ENCODE measurements at regions not wholly inside any gene's neighbourhood (a gene's known extent, or its start where the extent isn't known, plus 50 kb on each side); places are given as distances from the start of the nearest gene placed in this dataset.

DNA sequence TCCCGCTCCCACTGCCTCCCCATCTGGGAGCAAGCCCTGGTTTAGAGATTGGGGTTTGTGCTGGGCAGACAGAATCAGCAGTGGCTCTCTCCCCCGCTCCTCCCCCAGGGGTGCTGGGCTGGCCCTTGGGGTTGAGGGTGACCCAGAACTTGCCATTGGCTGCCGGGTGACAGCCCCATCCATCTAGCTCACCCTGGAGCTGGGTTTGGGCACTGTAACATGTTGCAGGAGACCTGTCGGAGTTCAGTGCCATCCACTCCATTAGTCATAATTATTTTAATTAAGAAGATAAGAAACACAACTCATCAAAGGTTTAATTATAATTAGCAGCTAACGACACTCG is 111.4 kb upstream of the OTOS start:
- WGBS (ENCODE audit: insufficient coverage): 81% methylated on average over 4 of the region's 6 CpGs
- H3K9me3 Mint-ChIP-seq: no peaks in the 10 kb centered on the region
- TF ChIP-seq, protein P1, sequence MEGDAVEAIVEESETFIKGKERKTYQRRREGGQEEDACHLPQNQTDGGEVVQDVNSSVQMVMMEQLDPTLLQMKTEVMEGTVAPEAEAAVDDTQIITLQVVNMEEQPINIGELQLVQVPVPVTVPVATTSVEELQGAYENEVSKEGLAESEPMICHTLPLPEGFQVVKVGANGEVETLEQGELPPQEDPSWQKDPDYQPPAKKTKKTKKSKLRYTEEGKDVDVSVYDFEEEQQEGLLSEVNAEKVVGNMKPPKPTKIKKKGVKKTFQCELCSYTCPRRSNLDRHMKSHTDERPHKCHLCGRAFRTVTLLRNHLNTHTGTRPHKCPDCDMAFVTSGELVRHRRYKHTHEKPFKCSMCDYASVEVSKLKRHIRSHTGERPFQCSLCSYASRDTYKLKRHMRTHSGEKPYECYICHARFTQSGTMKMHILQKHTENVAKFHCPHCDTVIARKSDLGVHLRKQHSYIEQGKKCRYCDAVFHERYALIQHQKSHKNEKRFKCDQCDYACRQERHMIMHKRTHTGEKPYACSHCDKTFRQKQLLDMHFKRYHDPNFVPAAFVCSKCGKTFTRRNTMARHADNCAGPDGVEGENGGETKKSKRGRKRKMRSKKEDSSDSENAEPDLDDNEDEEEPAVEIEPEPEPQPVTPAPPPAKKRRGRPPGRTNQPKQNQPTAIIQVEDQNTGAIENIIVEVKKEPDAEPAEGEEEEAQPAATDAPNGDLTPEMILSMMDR (IDR thresholded peaks at IDR 0.05): no peak

DNA sequence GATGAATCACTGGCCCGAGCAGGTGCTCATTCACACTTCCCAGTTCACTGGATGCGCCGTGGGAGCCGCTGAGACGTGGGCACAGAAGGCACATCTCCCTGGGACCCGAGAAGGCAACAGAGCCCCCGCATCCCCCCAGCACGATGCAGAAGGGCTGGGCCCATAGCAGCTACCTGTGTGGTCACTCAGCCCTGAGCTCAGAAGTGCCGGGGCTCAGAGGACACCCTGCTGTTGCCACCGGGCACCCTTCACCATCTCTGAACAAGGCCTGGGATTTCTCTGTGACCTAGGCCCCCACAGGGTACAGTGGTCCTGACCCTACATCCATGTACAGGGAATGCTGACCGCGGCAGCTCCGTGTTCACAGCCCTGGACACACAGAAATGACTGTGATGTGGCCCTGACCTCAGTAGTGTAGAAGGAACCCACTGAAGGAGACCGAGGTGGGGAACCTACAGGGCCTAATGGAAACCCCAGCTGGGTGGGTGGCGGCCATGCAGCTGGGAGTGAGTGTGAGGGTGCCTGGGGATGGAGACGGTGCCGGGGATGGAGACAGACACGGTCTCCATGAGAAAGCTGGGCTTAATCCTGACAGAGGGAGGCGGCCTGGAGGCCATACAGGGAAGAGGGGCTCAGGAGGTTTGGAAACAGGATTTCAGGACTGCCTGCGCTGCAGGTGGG is 111.9 kb upstream of the OTOS start:
- 86% methylated on average over 20 of the region's 20 CpGs for WGBS (ENCODE audit: insufficient coverage)
- H3K27me3 Mint-ChIP-seq (ENCODE audit: low read depth in 2 of 2): peaks cover 4 to 6% of the 10 kb centered on the region in 2 donors
- intact Hi-C loops (cut with micrococcal nuclease): no loop called here

More for the DNA sequence above, 111.4 kb upstream of the OTOS start:
- Histone ChIP-seq H3K27ac (ENCODE audit: low read length) (no peak overlapping the region), H3K9me3 (ENCODE audit: control insufficient read depth, insufficient read depth, low read length) (no peaks in the 10 kb centered on the region), H3K36me3 (ENCODE audit: control insufficient read depth, insufficient read depth, low read length) (no peaks in the 10 kb centered on the region), H3K4me1 (ENCODE audit: control insufficient read depth, insufficient read depth, low read length) (peaks cover 4% of the 10 kb centered on the region), H3K4me3 (ENCODE audit: low read length) (no peak overlapping the region), H3K27me3 (ENCODE audit: control insufficient read depth, insufficient read depth, low read length) (no peaks in the 10 kb centered on the region)
- Mint-ChIP-seq H3K4me1 (no peaks in the 10 kb centered on the region), H3K27ac (no peak overlapping the region), H3K36me3 (no peaks in the 10 kb centered on the region), H3K27me3 (ENCODE audit: low read depth in 2 of 2) (peaks cover 4 to 6% of the 10 kb centered on the region in 2 donors), H3K4me3 (no peak overlapping the region)
- intact Hi-C loops (cut with micrococcal nuclease): no loop called here
- DNase-seq (no peak), ATAC-seq (no peak)

DNA sequence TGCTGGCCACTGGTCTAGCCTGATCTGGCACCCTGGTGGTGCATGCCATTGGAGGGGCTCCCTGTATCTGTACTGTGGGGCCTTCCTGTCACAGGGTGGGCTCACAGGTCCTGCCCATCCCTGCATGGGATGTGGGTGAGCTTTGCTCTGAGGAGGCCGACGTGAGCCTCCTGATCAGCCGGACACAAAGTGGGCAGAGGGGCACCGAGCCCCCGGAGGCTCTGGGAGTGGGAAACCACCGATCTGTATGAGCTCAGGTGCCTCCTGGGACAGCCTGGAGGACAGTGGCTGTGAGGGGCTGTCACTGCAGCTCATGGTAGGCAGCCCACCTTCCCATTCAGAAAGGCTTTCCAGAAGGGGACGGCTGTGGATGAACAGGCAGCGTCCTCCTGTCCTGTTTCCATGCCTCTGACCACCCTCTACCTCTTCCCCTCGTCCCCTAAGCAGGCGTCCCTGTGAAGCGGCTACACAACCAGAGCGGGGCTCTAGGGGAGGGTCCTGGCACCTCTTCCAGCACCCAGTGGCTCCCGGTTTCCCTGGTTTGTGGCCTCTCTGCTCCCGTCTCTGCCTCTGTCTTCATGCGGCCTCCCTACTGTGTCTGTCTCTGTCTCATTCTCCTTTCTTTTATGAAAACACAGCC is 112.5 kb upstream of the OTOS start:
- H3K4me1 Mint-ChIP-seq: no peaks in the 10 kb centered on the region
- no peak overlapping the region for H3K27ac Mint-ChIP-seq
- Histone ChIP-seq H3K27me3 (ENCODE audit: control insufficient read depth, insufficient read depth, low read length) (no peaks in the 10 kb centered on the region), H3K9me3 (ENCODE audit: control insufficient read depth, insufficient read depth, low read length) (no peaks in the 10 kb centered on the region), H3K36me3 (ENCODE audit: control insufficient read depth, insufficient read depth, low read length) (no peaks in the 10 kb centered on the region), H3K27ac (ENCODE audit: low read length) (no peak overlapping the region), H3K4me3 (ENCODE audit: low read length) (no peak overlapping the region), H3K4me1 (ENCODE audit: control insufficient read depth, insufficient read depth, low read length) (peaks cover 4% of the 10 kb centered on the region)
- WGBS (ENCODE audit: insufficient coverage): 86% methylated on average over 15 of the region's 15 CpGs
- DNase-seq (no peak), ATAC-seq (no peak)
- H3K9me3 Mint-ChIP-seq: no peaks in the 10 kb centered on the region
- TF ChIP-seq, protein P1 (IDR thresholded peaks at IDR 0.05): no peak
- intact Hi-C loops (cut with micrococcal nuclease): no loop called here
- H3K27me3 Mint-ChIP-seq (ENCODE audit: low read depth in 2 of 2): peaks cover 4 to 6% of the 10 kb centered on the region in 2 donors
- H3K36me3 Mint-ChIP-seq: no peaks in the 10 kb centered on the region
- no peak overlapping the region for H3K4me3 Mint-ChIP-seq

More for the DNA sequence above, 111.9 kb upstream of the OTOS start:
- Histone ChIP-seq H3K36me3 (ENCODE audit: control insufficient read depth, insufficient read depth, low read length) (no peaks in the 10 kb centered on the region), H3K27me3 (ENCODE audit: control insufficient read depth, insufficient read depth, low read length) (no peaks in the 10 kb centered on the region), H3K4me1 (ENCODE audit: control insufficient read depth, insufficient read depth, low read length) (peaks cover 4% of the 10 kb centered on the region), H3K27ac (ENCODE audit: low read length) (no peak overlapping the region), H3K9me3 (ENCODE audit: control insufficient read depth, insufficient read depth, low read length) (no peaks in the 10 kb centered on the region), H3K4me3 (ENCODE audit: low read length) (no peak overlapping the region)
- no peaks in the 10 kb centered on the region for H3K36me3 Mint-ChIP-seq
- no peak for DNase-seq
- no peak overlapping the region for H3K27ac Mint-ChIP-seq
- ATAC-seq: no peak
- no peaks in the 10 kb centered on the region for H3K9me3 Mint-ChIP-seq
- H3K4me1 Mint-ChIP-seq: no peaks in the 10 kb centered on the region
- no peak overlapping the region for H3K4me3 Mint-ChIP-seq
- TF ChIP-seq, protein P1 (IDR thresholded peaks at IDR 0.05): no peak
